HL-60 (cell line): ENCODE measurements at regions not wholly inside any gene's neighbourhood (a gene's known extent, or its start where the extent isn't known, plus 50 kb on each side); places are given as distances from the start of the nearest gene placed in this dataset.

Experiments
- GABPA ChIP-seq: IDR thresholded peaks from 2 replicates; pipeline ENCODE4 v1.6.1; 2012; ENCODE audit warnings: low read depth
- POLR2AphosphoS5 ChIP-seq: IDR thresholded peaks from 2 replicates; pipeline ENCODE4 v1.6.1; 2012; ENCODE audit warnings: low read depth
- TF ChIP-seq, protein P1 (sequence below): IDR thresholded peaks from one replicate; pipeline ENCODE4 v1.5.1; 2011; ENCODE audit warnings: low read length, control low read depth, inconsistent platforms; ENCODE audit not compliant: insufficient read depth

DNA sequence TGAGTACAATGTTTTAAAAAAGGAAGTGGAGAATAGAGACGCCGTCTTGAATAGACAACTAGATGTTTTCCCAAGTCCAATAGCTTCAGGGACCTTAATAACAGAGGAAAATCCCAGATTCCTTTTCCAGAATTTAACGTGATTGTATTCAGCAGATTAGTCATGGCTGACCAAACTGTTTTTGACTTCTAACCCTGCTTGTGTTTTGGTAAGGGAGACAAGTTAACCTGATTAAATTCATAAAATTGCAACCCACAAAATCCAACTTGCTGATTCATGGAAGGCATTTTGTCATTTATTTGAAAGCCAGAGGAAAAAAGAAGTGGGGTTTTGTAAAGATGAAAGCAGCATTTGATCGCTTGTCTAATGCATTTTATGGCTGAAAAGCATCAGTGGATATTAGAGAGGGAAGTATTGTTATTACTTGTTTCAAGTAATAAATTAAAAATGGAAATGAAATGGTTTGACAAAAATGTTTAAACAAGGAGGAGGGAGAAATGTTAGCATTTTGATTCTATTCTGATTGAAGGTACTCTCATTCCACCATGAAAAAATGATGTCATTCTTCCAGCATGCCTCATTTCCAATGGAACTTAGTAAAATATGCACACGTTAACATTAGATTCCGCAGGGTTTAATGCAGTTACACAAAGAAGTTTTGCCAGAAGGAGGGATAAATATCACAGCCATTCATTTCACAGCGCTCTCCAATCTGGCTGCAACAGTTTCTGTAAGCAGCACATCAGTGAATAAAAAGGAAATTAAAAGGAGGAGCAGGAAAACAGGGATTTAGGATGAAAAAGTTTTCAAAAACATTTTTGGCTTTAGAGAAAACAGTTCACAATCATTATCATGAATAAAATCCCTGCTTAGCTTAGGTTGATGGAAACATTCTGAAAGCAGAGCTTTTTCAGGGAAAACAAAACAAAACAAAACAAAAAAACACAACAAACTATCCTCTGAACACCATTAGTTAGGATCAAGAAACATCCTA lies 314.7 kb downstream of the PRR16 start:
- TF ChIP-seq, protein P1, sequence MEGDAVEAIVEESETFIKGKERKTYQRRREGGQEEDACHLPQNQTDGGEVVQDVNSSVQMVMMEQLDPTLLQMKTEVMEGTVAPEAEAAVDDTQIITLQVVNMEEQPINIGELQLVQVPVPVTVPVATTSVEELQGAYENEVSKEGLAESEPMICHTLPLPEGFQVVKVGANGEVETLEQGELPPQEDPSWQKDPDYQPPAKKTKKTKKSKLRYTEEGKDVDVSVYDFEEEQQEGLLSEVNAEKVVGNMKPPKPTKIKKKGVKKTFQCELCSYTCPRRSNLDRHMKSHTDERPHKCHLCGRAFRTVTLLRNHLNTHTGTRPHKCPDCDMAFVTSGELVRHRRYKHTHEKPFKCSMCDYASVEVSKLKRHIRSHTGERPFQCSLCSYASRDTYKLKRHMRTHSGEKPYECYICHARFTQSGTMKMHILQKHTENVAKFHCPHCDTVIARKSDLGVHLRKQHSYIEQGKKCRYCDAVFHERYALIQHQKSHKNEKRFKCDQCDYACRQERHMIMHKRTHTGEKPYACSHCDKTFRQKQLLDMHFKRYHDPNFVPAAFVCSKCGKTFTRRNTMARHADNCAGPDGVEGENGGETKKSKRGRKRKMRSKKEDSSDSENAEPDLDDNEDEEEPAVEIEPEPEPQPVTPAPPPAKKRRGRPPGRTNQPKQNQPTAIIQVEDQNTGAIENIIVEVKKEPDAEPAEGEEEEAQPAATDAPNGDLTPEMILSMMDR = no peak
- TF ChIP-seq POLR2AphosphoS5 (no peak), GABPA (no peak)
